ENCODE measurements at regions not wholly inside any gene's neighbourhood (a gene's known extent, or its start where the extent isn't known, plus 50 kb on each side); places are given as distances from the start of the nearest gene placed in this dataset.

GRCh38 chr12:32012249-32012785 lies 53.1 kb downstream of the RESF1 start:
- H3K27ac Mint-ChIP-seq, result no peak overlapping the region

More at GRCh38 chr12:32012249-32012785, 53.1 kb downstream of the RESF1 start:
- no peaks in the 10 kb centered on the region for H3K27me3 ChIP-seq (ENCODE audit: insufficient read depth)
- peak overlapping the region; percentile 26; the same call in 1 of the 2 replicates for H3K4me2 ChIP-seq
- Mint-ChIP-seq H3K4me1 (peaks cover 40% of the 10 kb centered on the region), H3K9me3 (peaks cover 19% of the 10 kb centered on the region; the same call in 2 of the 3 replicates), H3K27me3 (ENCODE audit: insufficient read depth, low read depth, poor library complexity) (peaks cover 11% of the 10 kb centered on the region), H3K36me3 (ENCODE audit: low read depth) (peaks cover 15% of the 10 kb centered on the region; the same call in 2 of the 3 replicates), H3K4me3 (no peak overlapping the region)
- H3K9me2 ChIP-seq (ENCODE audit: insufficient read depth), result no peaks in the 10 kb centered on the region
- no peak for TF ChIP-seq ZNF114 (CRISPR knock-in tag; IDR thresholded peaks at IDR 0.05)
- TF ChIP-seq ETS1 (IDR thresholded peaks at IDR 0.05), result no peak
- TF ChIP-seq JUNB (IDR thresholded peaks at IDR 0.05; ENCODE audit: unreplicated experiment), result no peak
- TF ChIP-seq NANOG (IDR thresholded peaks at IDR 0.05; ENCODE audit: borderline replicate concordance), result no peak
- TF ChIP-seq EZH2phosphoT487 (IDR thresholded peaks at IDR 0.05; ENCODE audit: unreplicated experiment), result no peak
- TF ChIP-seq EZH2 (IDR thresholded peaks at IDR 0.05; ENCODE audit: low read depth, unreplicated experiment), result no peak
- no peak for TF ChIP-seq CREB1 (CRISPR knock-in tag; IDR thresholded peaks at IDR 0.05; ENCODE audit: low read depth)
- no peak for TF ChIP-seq STAT1 (IDR thresholded peaks at IDR 0.05; ENCODE audit: unreplicated experiment)
- TF ChIP-seq REST (IDR thresholded peaks at IDR 0.05; ENCODE audit: unreplicated experiment), result no peak
- no peak for TF ChIP-seq CTCF (conservative IDR thresholded peaks at IDR 0.05; ENCODE audit: low read depth in 2 of 2)
- TF ChIP-seq ZNF462 (CRISPR knock-in tag; IDR thresholded peaks at IDR 0.05), result no peak
- TF ChIP-seq ZNF331 (CRISPR knock-in tag; IDR thresholded peaks at IDR 0.05; ENCODE audit: low read depth), result no peak
- no peak for TF ChIP-seq POLR2AphosphoS5 (IDR thresholded peaks at IDR 0.05; ENCODE audit: low read depth)
- H3K27ac ChIP-seq (ENCODE audit: low read depth), result peak overlapping the region; percentile 75
- no peak for DNase-seq (ENCODE audit: low spot score)
- H3K79me2 ChIP-seq (replicated peaks; ENCODE audit: insufficient read depth), result no peaks in the 10 kb centered on the region
- peaks cover 38% of the 10 kb centered on the region for H3K4me1 ChIP-seq (ENCODE audit: insufficient read depth)
- H3K4me3 ChIP-seq, result no peak overlapping the region
- no peak overlapping the region for H2AFZ ChIP-seq
- no peaks in the 10 kb centered on the region for H4K20me1 ChIP-seq (replicated peaks; ENCODE audit: insufficient read depth)
- no peak for ATAC-seq
- H3F3A ChIP-seq (replicated peaks; ENCODE audit: low read depth), result peaks cover 4% of the 10 kb centered on the region; the same call in 1 of the 2 replicates
- no peaks in the 10 kb centered on the region for H3K36me3 ChIP-seq (ENCODE audit: insufficient read depth)
